MG63 (cell line): ENCODE measurements at regions not wholly inside any gene's neighbourhood (a gene's known extent, or its start where the extent isn't known, plus 50 kb on each side); places are given as distances from the start of the nearest gene placed in this dataset.

Experiments used
- DNase-seq: peaks from one replicate; pipeline ENCODE4 v3.0.0-alpha.2; 2020
- H3K27me3 ChIP-seq: fragments of 250-450 bp; sonication (Bioruptor Pico); 2 replicates; pipeline ENCODE4 v1.5.1; 2020; ENCODE audit warnings: mild to moderate bottlenecking, moderate library complexity
- H3K36me3 ChIP-seq: fragments of 250-450 bp; sonication (Bioruptor Pico); 2 replicates; pipeline ENCODE4 v1.5.1; 2020; ENCODE audit warnings: mild to moderate bottlenecking, moderate library complexity
- H3K4me3 ChIP-seq: fragments of 250-450 bp; sonication (Bioruptor Pico); 2 replicates; pipeline ENCODE4 v1.5.1; 2020; ENCODE audit warnings: mild to moderate bottlenecking, moderate library complexity
- H3K9me3 ChIP-seq: fragments of 250-450 bp; sonication (Bioruptor Pico); 2 replicates; pipeline ENCODE4 v1.5.1; 2020; ENCODE audit warnings: mild to moderate bottlenecking, moderate library complexity

DNA sequence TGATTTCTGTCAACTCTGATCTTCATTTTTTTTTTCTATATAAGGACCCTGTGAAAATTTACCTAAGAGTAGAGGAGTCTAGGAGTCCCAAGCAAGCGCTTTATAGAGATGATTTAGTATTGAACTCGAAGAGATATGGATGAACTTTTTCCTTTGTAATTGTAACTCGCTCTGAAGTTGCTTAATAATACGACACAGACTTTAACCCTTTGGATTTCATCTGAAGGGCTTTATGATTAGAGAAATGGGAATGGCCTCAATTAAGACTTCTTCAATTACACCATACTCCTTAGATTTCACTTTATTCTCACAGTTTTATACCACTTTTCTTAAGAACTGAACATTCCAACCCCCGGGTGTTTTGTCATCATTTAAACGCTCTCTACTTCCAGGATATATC is 647.7 kb downstream of the HTR1A start:
- Histone ChIP-seq H3K9me3 (no peaks in the 10 kb centered on the region), H3K36me3 (no peaks in the 10 kb centered on the region), H3K4me3 (no peak overlapping the region), H3K27me3 (no peaks in the 10 kb centered on the region)
- DNase-seq: no peak

DNA sequence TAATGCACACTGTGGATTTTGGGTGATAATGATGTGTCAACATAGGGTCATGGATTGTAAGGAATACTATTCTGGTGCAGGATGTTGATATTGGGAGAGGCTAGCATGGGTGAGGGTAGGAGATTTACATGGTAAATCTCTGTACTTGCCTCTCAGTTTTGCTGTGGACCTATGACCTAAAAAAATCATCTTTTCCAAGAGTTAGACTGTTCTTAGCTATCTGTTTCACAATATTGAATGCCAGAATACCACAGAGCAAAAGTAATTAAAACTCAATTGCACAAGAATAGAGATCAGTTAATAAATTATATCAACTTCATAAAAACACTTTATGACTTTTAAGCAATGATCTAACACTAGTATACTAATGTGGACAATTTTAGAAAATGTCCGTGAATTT is 651.6 kb downstream of the HTR1A start:
- no peak for DNase-seq
- Histone ChIP-seq H3K4me3 (no peak overlapping the region), H3K27me3 (no peaks in the 10 kb centered on the region), H3K36me3 (no peaks in the 10 kb centered on the region), H3K9me3 (no peaks in the 10 kb centered on the region)

DNA sequence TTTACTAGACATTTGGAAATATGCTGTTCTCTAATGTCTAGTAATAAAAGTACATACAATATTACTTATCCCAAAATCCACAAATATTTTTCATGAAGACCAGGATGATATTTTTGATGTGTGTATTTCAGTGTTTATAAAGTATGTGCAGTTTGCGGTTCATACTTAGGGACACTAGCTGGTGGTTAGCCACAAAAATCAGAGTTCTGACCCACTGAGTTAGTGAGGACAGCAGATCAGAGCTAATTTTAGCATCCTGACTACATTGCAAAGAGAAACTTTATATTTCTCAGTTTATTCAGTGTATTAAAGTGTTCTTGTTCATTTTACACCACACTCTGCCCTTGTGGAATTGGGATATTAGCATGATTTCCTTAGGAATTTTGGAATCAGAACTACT is 655.3 kb downstream of the HTR1A start:
- H3K36me3 ChIP-seq: no peaks in the 10 kb centered on the region
- DNase-seq: no peak
- no peaks in the 10 kb centered on the region for H3K9me3 ChIP-seq
- H3K4me3 ChIP-seq: no peak overlapping the region
- no peaks in the 10 kb centered on the region for H3K27me3 ChIP-seq

DNA sequence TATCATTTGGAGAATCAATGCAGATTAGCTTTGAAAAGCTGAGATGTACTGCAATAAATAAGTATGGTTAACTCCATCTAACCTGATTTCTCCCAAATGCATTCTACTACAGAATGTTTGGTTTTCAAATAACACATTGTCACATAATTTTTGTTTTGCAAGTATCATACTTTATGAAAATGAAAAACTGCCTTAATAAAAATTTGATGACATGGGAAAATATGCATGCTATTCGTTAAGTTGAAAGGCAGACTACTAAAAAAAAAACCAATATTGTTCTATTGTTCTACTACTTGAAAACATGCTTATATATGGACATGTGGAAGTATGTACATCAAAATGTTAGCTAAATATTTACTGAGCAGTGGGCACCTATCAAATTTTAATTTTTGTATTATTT is 668.9 kb downstream of the HTR1A start:
- Histone ChIP-seq H3K4me3 (no peak overlapping the region), H3K36me3 (no peaks in the 10 kb centered on the region), H3K27me3 (no peaks in the 10 kb centered on the region), H3K9me3 (no peaks in the 10 kb centered on the region)
- DNase-seq: no peak

DNA sequence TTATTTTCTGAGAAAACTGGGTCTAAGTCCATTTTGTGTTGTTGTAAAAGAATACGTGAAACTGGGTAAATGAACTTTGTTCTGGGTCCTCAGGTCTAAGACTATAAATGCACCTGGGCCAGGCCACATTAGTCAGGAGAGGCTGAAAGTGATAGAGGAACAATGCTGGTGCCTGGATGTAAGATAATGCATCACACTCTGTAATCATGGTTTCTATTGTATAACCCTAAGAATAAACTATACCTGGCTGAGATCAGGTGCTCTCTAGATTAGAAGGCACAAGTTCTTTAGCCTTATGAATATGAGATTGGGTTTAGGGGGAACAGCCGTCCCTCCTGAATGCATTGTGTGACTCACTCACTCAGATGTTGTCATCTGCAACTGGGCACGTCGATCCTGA is 675.5 kb downstream of the HTR1A start:
- Histone ChIP-seq H3K9me3 (no peaks in the 10 kb centered on the region), H3K27me3 (no peaks in the 10 kb centered on the region), H3K36me3 (no peaks in the 10 kb centered on the region), H3K4me3 (no peak overlapping the region)
- DNase-seq: no peak

DNA sequence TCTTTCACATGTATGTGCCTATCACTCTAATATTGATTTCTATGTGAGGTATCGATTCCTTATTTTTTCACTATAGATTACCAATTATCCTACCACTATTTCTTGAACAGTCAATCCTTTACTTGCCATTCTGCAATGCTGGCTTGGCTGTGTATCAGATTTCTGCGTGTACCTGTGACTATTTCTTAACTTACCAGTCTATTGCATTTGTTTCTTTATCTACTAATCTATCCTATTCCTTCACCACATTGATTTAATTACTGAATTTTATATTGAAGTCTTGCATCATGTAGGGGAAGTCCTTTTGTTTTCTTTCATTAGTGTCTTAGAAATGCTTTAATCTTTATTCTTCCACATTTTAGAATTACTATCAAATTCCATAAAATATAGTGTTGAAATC is 684.8 kb downstream of the LRRC70 start:
- no peaks in the 10 kb centered on the region for H3K36me3 ChIP-seq

DNA sequence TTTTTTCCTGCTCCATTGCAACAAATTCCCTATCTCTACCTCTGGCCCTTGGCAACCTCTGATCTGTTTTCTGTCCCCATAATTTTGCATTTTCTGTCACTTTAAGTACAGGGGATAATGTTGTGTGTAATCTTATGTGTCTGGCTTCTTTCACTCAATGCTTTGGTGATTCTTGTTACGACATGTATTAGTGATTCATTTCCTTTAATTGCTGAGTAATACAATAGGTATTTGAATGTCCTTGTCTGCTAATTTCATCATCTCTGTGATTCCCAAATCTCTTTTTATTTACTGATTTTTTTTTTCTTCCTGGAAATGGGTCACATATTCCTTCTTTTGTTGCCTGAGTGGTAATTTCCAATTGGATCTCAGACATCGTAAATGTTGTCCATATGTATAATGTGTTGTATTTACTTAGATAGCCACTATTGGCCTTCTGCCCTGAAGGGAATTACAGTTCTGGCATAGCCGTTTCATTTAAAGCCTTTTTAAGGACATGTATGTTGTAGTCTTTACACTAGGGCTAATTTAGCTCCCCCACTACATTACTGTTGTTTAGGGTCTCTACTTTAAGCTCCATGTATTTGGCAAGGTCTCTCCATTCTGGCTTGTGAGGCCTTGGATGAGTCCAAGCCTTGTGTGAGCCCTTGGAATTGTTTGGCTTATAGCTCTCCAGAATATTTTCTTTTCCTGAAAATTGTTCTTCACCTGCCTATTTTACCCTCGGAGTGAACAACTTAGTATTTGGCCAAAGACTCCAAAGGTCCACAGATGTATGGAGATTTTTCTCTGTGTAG is 683.8 kb downstream of the LRRC70 start:
- no peaks in the 10 kb centered on the region for H3K36me3 ChIP-seq
- H3K9me3 ChIP-seq: no peaks in the 10 kb centered on the region
- no peaks in the 10 kb centered on the region for H3K27me3 ChIP-seq
- no peak for DNase-seq
- no peak overlapping the region for H3K4me3 ChIP-seq

More for the DNA sequence above, 684.8 kb downstream of the LRRC70 start:
- Histone ChIP-seq H3K4me3 (no peak overlapping the region), H3K27me3 (no peaks in the 10 kb centered on the region), H3K9me3 (no peaks in the 10 kb centered on the region)
- DNase-seq: no peak

DNA sequence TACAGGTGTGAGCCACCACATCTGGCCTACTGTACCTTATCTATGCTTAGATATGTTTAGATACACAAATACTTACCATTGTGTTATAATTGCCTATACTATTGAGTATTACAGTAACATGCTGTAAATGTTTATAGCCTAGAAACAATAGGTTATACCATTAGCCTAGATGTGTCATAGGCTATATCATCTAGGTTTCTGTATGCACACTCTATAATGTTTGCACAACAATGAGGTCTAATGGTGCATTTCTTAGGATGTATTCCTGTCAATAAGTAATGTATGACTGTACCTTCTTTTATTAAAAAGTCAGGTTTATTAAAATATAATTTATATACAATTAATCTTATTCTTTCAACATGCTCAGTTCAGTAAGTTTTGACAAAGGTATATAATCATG is 683.1 kb downstream of the LRRC70 start:
- Histone ChIP-seq H3K9me3 (no peaks in the 10 kb centered on the region), H3K36me3 (no peaks in the 10 kb centered on the region), H3K27me3 (no peaks in the 10 kb centered on the region), H3K4me3 (no peak overlapping the region)
- DNase-seq: no peak

DNA sequence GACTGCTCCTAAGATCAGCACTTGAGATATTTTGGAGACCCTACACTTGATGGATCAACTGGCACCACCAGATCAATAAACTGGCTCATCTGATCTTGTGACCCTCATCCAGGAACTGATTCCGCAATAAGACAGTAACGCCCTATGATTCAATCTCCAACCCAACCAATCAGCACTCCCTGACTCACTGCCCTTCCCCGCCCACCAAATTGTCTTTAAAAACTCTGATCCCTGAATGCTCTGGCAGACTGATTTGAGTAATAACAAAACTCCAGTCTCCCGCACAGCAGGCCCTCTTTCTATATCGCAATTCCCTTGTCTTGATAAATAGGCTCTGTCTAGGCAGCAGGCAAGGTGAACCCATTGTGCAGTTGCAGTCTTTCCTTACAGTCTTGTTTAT is 677.0 kb downstream of the LRRC70 start:
- Histone ChIP-seq H3K27me3 (no peaks in the 10 kb centered on the region), H3K36me3 (no peaks in the 10 kb centered on the region), H3K4me3 (no peak overlapping the region), H3K9me3 (no peaks in the 10 kb centered on the region)
- no peak for DNase-seq

DNA sequence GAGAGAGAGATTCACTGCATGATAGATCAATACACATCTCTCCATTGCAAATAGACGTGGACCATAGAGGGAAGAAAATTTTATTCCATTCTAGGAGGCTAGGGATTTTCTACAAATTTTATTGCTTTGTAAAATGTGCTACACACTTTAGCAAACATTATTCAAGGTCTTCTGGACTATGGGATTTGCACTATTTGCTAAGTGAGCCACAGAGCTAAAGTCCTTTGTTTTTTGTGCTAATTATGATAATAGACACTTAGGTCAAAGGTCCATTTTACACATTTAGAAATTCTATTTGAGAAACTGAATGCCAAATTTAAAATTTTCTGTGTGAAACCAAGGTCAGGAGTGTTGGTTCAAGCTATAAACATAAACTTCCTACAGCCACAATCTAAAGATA is 672.3 kb downstream of the LRRC70 start:
- Histone ChIP-seq H3K4me3 (no peak overlapping the region), H3K36me3 (no peaks in the 10 kb centered on the region), H3K27me3 (no peaks in the 10 kb centered on the region), H3K9me3 (no peaks in the 10 kb centered on the region)
- no peak for DNase-seq

DNA sequence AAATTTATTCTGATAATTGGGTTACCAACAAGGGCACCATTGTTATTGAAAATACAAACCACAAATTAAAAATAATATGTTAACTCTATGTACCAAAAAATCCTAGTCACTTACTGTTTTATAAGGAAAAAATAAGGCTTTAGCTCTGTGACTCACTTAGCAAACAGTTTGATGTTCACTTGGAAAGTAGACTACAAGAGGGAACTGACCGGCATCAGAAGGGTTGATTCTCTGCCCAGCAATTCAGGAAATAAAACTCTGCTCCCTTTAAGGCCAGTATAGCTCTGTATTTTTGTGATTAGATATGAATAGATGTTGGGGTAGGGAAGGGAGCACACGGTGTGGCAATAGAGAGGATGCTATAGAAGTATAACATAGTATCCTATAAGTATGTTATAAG is 671.3 kb downstream of the LRRC70 start:
- Histone ChIP-seq H3K36me3 (no peaks in the 10 kb centered on the region), H3K4me3 (no peak overlapping the region), H3K9me3 (no peaks in the 10 kb centered on the region), H3K27me3 (no peaks in the 10 kb centered on the region)
- DNase-seq: no peak

DNA sequence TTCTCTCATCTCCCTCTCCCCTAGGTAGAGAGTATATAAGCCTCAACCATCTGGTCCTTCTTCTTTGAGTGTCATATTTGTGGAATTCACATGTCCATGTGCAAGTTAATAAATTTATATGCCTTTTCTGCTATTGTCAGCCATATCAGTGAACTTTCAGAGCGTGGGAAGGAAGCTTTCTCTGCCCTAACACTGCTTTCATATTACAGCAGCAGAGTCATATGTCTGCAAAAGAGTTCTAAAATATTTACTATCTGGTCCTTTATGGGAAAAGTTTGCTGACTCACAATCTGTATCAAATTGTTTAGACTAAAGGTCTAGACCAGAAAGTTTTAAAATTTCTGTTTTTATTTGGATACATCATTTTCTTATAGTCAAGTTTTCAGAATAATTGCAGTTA is 669.0 kb downstream of the LRRC70 start:
- Histone ChIP-seq H3K9me3 (no peaks in the 10 kb centered on the region), H3K4me3 (no peak overlapping the region), H3K27me3 (no peaks in the 10 kb centered on the region), H3K36me3 (no peaks in the 10 kb centered on the region)
- DNase-seq: no peak

DNA sequence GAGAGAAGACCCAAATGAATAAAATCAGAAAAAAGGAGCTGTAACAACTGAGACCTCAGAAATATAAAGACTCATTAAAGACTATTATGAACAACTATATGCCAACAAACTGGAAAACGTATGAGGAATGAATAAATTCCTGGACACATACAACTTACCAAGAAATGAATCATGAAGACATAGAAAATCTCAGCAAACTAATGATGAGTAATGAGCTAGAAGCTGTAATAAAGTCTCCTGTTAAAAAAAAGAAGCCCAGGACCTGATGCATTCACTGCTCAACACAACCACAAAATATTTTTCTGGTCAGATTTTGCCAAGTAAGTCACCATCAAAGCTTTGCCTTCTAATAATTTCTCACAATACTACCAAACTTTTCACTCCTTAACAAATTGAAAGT is 666.7 kb downstream of the LRRC70 start:
- no peak for DNase-seq
- Histone ChIP-seq H3K9me3 (no peaks in the 10 kb centered on the region), H3K36me3 (no peaks in the 10 kb centered on the region), H3K4me3 (no peak overlapping the region), H3K27me3 (no peaks in the 10 kb centered on the region)

DNA sequence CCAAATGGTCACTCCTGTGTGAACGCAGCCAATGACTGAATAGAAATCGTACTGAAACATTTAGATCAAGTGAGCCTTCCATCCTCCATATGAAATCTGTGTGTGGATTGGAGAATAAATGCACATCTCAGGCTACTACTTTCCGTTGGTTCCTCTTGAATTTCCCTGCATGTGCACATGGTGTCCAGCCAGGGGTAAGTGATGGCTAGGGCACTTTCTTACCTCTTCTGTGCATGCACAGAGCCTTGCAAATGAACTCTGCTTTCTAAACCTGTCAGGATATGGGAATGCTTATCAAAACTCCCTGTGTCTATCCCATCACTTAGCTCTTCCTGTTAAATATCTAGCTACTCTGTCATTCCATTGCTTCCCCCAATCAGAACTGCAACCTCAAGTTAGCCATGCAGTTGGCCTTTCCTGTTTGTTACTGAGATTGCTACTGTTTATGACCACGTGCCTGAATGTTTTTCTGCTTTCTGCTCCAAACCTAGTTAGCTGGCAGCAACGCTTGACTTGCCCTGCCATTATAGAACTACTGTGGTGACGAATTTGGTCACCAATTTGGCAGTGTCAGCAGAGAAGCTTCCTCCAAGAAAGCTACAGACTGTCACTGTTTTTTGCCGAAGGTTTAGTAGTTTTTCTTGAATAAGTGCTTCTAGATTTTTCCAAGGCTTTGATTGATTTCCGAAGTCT is 661.6 kb downstream of the LRRC70 start:
- Histone ChIP-seq H3K9me3 (no peaks in the 10 kb centered on the region), H3K27me3 (no peaks in the 10 kb centered on the region), H3K36me3 (no peaks in the 10 kb centered on the region), H3K4me3 (no peak overlapping the region)
- no peak for DNase-seq

DNA sequence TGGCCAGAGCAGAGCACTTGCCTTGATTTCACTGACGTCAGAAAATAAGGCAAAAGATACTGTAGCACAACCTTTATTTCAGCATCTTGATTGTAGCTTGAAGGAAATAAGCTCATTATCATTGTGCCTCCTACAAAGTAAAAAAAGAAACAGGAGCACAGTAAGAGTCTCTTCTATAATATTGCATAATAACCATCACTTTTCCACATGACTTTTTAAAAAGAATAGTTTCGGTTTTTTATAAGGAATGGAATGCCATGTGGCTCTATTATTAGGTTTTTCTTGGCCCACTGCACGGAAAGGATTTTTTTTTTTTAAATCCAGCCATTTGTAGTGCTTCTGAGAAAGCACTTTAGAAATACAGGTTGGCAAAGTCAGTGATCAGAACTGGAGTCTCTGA is 655.3 kb downstream of the LRRC70 start:
- Histone ChIP-seq H3K4me3 (no peak overlapping the region), H3K27me3 (no peaks in the 10 kb centered on the region), H3K9me3 (no peaks in the 10 kb centered on the region), H3K36me3 (no peaks in the 10 kb centered on the region)
- no peak for DNase-seq

DNA sequence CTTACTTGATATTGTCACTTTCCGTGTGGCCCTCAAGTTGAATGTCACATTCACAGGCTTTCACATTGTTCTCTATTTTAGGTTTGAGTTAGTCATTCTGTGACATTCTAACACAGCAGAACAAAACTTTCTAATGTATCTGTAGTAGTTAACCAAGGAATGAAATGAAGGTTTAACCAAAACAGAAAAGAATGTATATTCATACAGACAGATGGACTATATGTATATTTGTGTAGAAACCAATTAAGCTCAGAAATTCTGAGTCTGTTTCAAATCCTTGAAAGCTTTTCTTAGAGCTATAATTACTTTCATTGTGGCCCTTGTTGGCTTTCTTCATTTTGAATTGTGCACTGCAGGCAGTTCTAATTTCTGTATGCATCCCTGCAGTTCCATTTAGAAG is 654.7 kb downstream of the LRRC70 start:
- Histone ChIP-seq H3K36me3 (no peaks in the 10 kb centered on the region), H3K4me3 (no peak overlapping the region), H3K27me3 (no peaks in the 10 kb centered on the region), H3K9me3 (no peaks in the 10 kb centered on the region)
- no peak for DNase-seq

DNA sequence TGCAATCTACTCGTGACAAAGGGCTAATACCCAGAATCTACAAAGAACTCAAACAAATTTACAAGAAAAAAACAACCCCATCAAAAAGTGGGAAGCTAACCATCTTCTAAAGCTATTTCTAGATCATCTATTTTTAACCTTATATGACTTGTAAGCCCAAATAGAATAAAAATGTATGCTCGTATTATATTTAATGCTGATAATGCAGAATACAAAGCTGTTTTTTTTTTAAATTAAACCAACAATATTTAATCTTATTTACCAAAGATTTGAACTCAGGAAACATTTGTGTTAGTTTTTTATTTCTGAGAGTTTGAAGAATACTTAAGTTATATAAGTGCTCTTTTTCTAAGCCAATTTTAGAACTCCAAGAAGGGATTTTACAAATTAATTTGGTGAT is 652.1 kb downstream of the LRRC70 start:
- Histone ChIP-seq H3K4me3 (no peak overlapping the region), H3K9me3 (no peaks in the 10 kb centered on the region), H3K36me3 (no peaks in the 10 kb centered on the region), H3K27me3 (no peaks in the 10 kb centered on the region)
- no peak for DNase-seq

DNA sequence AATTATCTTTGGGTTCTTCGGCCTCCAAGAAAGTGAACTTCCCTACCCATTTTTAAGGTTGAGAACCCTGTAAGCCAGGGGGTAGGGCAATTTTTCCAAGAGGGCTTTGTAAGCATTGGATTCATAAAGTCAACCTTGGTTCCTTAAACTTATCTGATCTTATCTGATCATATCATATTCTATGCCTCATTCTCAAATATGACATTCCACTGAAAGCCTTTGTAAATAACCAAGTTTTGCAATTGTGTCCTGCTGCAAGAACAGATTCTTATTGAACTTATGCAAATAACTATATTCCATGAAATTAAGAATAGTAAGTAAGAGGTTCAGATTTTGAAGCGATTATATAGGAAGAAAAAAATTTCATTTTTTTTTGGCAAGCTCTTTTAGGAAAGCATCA is 649.5 kb downstream of the LRRC70 start:
- H3K4me3 ChIP-seq: no peak overlapping the region
- no peaks in the 10 kb centered on the region for H3K27me3 ChIP-seq
- no peak for DNase-seq
- H3K36me3 ChIP-seq: no peaks in the 10 kb centered on the region
- H3K9me3 ChIP-seq: no peaks in the 10 kb centered on the region
